ENCODE measurements at regions not wholly inside any gene's neighbourhood (a gene's known extent, or its start where the extent isn't known, plus 50 kb on each side); places are given as distances from the start of the nearest gene placed in this dataset.

GRCh38 chr10:91335147-91335546 lies 75.0 kb upstream of the HECTD2 start:
- no peaks in the 10 kb centered on the region for H3K27me3 ChIP-seq
- no peak for DNase-seq (ENCODE audit: low spot score in 2 of 2)

GRCh38 chr10:91339729-91340128 lies 70.4 kb upstream of the HECTD2 start:
- no peak overlapping the region for H3K27ac ChIP-seq
- 43 to 46% methylated on average over 1 of the region's 1 CpG for WGBS, 2 donors
- no peaks in the 10 kb centered on the region for H3K27me3 ChIP-seq
- no peaks in the 10 kb centered on the region for H3K9me3 ChIP-seq
- DNase-seq (ENCODE audit: low spot score in 2 of 2) = no peak
- no peaks in the 10 kb centered on the region for H3K36me3 ChIP-seq
- peaks cover 0 to 6% (median 0%) of the 10 kb centered on the region in 4 donors for H3K4me1 ChIP-seq
- no peak overlapping the region for H3K4me3 ChIP-seq
- TF ChIP-seq CTCF (IDR thresholded peaks at IDR 0.05) = no peak
- TF ChIP-seq POLR2A (IDR thresholded peaks at IDR 0.05) = no peak
- TF ChIP-seq EP300 (IDR thresholded peaks at IDR 0.05) = no peak

More at GRCh38 chr10:91335147-91335546, 75.0 kb upstream of the HECTD2 start:
- no peak for TF ChIP-seq POLR2A (IDR thresholded peaks at IDR 0.05)
- TF ChIP-seq CTCF (IDR thresholded peaks at IDR 0.05) = no peak
- TF ChIP-seq EP300 (IDR thresholded peaks at IDR 0.05) = no peak
- Histone ChIP-seq H3K36me3 (no peaks in the 10 kb centered on the region), H3K4me1 (no peaks in the 10 kb centered on the region), H3K4me3 (no peak overlapping the region), H3K27ac (no peak overlapping the region), H3K9me3 (no peaks in the 10 kb centered on the region)
- 51 to 70% methylated on average over 3 of the region's 3 CpGs for WGBS, 2 donors

- WGBS, 2 donors = 43 to 50% methylated on average over 8 of the region's 8 CpGs
- Histone ChIP-seq H3K36me3 (no peaks in the 10 kb centered on the region), H3K27ac (peak overlapping the region in 2 of 4 donors; percentile 34 to 45), H3K9me3 (no peaks in the 10 kb centered on the region), H3K4me1 (peaks cover 0 to 6% (median 0%) of the 10 kb centered on the region in 4 donors), H3K27me3 (no peaks in the 10 kb centered on the region), H3K4me3 (no peak overlapping the region)
- TF ChIP-seq EP300 (IDR thresholded peaks at IDR 0.05) (no peak), CTCF (IDR thresholded peaks at IDR 0.05) (no peak), POLR2A (IDR thresholded peaks at IDR 0.05) (no peak)
- DNase-seq (ENCODE audit: low spot score in 2 of 2) = no peak
These were observed 69.4 kb upstream of the HECTD2 start for GRCh38 chr10:91340613-91341362.

GRCh38 chr10:91341686-91342085 lies 68.5 kb upstream of the HECTD2 start:
- Histone ChIP-seq H3K27me3 (no peaks in the 10 kb centered on the region), H3K4me1 (peaks cover 0 to 6% (median 0%) of the 10 kb centered on the region in 4 donors), H3K36me3 (no peaks in the 10 kb centered on the region), H3K9me3 (no peaks in the 10 kb centered on the region), H3K27ac (peak overlapping the region in 1 of 4 donors; percentile 34), H3K4me3 (no peak overlapping the region)
- TF ChIP-seq EP300 (IDR thresholded peaks at IDR 0.05) (no peak), CTCF (IDR thresholded peaks at IDR 0.05) (no peak), POLR2A (IDR thresholded peaks at IDR 0.05) (no peak)
- DNase-seq (ENCODE audit: low spot score in 2 of 2) = no peak

GRCh38 chr10:91343010-91343409 lies 67.1 kb upstream of the HECTD2 start:
- DNase-seq (ENCODE audit: low spot score in 2 of 2) = no peak
- 61 to 71% methylated on average over 1 of the region's 1 CpG for WGBS, 2 donors
- Histone ChIP-seq H3K9me3 (no peaks in the 10 kb centered on the region), H3K36me3 (no peaks in the 10 kb centered on the region), H3K4me3 (no peak overlapping the region), H3K4me1 (peaks cover 0 to 6% (median 0%) of the 10 kb centered on the region in 4 donors), H3K27me3 (no peaks in the 10 kb centered on the region), H3K27ac (no peak overlapping the region)
- TF ChIP-seq CTCF (IDR thresholded peaks at IDR 0.05) (no peak), EP300 (IDR thresholded peaks at IDR 0.05) (no peak), POLR2A (IDR thresholded peaks at IDR 0.05) (no peak)

All from tibial nerve (tissue), 4 donors.